Stimulated activated CD4-positive, alpha-beta T cell treated with anti-CD3 and anti-CD28 coated beads, Interleukin-15, amount 100 ng/mL, for 1 hour (primary cell): ENCODE measurements at regions not wholly inside any gene's neighbourhood (a gene's known extent, or its start where the extent isn't known, plus 50 kb on each side); places are given as distances from the start of the nearest gene placed in this dataset.

Source experiments
- DNase-seq, 2 donors: peaks; one replicate each; pipeline ENCODE4 v3.0.0-alpha.2; 2020; ENCODE audit warnings: low read depth in 1 of 2, low spot score in 1 of 2

DNA sequence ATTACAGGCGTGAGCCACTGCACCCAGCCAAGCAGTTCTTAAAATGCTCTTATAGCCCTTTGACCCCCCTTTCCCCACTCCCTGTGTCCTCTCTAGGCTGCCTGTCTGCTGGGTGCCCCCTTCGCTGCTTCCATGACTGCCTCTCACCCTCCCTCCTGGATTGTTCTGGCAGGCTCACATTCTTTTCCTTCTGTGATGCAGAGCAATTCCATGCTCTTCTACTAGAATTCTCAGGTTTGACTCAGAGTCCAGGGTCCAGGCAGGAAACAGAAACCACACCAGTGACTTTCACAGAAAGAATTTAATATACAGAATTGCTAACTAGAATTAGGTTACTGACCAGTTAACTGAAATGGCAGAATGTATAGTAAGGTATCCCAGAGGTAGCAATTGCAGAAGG, 244.8 kb downstream of the BAMBI start:
- DNase-seq = no peak

DNA sequence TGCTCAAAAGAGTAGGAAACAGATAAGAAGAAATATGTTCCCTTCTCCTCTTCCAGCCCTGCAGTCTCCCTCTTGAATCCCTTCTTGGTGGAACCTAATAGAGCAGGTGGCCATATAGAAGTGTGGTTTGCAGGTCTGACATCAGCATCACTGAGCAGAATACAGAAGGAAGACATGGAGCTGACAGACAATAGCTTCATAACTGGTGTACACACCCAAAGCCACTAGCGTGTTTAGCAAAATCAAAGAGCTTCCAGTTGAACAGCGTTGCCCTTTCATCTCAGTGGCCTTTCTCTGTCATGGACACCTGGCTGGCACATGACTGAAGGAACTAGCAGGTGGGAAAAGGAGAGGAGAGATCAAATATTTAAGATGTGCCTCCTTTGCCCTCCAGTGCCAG, 245.5 kb downstream of the BAMBI start:
- DNase-seq = no peak

DNA sequence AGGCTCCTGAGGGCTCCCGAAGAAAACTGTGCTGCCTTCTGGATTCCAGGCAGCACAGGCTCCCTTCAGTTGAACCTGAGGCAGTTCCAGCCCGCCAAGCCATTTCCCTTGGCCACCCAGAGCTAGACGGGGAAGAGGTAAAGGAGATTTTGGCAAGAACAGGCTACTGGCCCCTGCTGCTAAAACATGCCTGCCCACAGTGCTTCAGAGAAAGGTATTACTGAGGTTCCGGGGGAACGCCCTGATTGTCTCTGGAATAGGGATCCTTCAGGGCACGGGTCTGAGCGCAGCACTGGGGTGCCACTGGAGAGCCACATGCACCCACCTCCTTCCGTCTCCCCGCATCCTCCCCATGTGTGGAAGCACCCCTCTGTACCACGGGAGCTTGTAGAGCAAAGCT, 247.4 kb downstream of the BAMBI start:
- no peak for DNase-seq

DNA sequence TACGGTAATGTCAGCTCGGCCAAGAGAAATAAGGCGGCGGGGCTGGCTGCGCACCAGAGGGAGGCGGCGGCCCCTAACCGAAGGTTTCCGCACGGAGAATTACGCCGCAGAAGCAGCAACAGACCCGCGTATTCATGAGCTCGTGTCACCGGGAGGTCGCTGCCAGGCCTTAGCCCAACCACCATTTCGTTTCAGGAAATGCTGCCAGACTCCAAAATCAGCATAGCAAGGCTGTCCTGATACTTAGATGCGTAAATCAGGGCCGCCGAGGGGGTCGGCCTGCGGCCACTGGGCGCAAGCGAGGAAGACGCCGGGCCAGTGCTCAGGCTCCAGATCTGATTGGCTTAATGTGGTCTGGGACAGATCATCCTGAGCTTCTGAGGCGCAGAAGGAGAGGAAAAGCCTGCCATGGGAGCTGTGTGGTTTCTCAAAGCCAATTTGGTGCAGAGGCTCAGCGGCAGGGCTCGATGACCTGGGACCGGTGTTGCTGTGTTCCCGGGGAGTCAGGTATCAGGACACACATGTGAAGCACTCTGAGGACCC, 247.9 kb downstream of the BAMBI start:
- DNase-seq = no peak

DNA sequence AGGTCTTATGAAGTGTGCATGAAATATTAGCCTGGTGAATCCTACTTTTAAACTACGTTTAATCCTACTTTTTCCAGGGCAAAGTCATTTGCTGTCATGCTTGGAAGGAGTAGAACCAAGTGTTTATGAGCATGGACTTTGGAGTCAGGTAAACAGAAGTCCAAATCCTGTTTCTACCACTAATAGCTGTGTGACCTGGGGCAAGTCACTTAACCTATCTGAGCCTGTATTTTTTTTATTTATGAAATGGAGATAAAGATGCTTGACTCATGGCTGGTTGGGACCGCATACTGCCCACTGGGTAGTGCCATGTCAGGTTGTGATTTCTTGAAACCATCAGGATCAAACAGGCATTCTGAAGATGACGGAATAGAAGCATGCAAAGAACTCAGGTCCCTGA, 249.6 kb downstream of the BAMBI start:
- DNase-seq = no peak

DNA sequence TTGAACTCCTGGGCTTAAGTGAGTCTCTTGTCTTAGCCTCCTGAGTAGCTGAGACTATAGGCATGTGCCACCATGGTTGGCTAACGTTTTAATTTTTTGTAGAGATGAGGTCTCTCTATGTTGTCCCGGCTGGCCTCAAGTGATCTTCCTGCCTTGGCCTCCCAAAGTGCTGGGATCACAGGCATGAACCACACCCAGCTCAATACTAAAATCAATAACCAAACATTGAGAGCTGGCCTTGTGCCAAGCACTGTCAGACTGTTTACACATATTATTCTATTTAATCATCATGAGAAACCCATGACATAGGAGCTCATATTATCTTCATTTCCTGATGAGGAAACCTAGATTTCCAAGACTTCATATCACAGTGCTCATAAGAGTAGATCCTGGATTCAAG, 251.2 kb downstream of the BAMBI start:
- DNase-seq = no peak

DNA sequence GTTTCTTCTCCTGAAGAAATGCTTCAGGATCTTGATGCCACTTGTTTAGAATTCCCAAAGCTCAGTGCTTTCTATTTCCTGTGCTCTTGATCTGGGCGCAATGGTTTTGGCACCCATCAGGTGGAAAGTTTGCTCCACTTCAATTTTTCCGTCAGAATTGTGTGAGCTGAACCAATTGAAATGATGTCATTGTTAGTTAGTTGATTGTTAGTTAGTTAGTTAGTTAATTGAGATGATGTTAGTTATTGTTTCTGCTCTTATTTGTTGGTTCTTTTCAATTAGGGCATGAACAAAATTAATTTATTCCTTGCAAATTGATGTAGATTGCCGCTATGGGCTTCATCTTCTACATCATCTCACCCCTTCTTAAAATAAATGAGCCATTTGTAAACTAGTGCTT, 252.6 kb downstream of the BAMBI start:
- DNase-seq = no peak

DNA sequence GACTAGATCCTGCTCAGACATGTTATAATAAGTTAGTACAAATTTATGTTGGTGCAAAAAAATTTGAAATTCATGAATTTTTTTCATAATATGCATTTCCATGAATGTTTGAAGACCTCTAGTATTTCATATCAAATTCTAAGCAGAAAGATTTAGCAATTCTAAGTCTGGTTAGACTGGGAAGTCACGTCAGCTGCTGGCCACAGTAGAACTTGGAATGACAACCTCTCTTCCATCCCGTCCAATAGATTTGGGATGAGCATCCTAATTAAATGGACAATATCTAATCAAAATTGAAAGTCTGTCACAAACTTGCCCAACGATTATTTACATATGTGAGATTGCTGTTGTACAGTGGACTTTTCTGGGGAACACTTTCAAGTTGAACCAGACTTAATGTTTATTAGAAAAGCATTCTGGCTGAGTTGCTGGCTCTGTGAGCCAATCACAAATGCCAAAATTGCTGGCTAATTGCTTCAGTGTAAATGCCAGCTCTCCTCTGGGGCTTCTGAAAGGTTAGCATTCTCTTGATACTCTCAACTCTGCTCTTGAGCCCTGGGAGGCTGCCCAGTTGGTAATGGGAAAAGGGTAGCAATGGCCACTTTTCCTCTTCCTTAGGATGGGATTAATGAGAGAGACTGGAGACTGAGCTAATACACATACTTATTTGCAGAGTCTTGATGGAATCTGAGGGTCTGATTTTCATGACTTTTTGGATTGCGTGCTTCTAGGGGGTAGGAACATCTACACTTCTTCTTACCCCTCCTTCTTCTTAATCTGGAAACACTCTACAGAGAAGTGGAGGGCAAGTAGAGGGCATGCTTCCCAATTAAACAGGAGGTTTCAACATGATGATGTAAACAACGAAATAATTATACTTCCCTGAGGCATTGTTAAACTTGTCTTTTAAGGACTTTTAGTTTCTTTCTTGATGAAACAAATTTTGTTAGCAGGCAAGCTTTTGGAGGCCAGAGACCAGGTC, 253.5 kb downstream of the BAMBI start:
- DNase-seq = no peak

DNA sequence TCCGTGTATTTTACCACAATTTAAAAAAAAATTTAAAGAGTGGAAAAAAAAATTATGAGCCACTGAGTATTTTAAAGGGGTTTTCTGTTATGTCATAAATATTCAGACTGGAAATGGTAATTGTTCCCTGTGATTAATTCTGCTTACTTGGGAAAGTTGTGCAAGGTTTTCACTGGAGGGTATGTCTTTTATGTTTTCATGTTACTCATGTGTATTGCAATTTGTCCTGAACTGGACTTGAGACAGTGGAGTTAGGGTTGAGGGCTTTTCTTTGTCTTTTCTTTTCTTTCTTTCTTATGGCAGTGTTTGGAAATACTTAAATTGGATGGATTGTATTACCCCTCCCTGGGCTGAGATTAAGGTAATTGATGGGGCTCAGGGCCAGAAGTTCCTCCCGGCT, 257.7 kb downstream of the BAMBI start:
- no peak for DNase-seq

DNA sequence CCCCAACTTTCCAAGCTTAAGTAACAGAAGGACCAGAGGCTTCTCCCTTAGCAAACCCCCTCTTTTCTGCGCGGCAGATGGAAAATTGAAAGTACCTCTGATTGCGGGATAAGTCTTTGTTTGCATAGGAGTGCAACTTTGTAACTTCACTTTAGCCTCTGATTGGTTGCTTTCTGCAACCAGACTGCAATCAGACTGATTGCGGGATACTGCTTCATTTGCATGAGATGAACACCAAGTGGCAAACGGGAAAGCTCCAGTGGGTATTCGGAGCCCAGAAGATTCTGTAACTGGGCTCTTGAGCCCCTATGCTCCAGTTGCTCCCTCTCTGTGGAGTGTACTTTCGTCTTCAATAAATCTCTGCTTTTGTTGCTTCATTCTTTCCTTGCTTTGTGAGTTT, 260.6 kb downstream of the BAMBI start:
- no peak for DNase-seq

DNA sequence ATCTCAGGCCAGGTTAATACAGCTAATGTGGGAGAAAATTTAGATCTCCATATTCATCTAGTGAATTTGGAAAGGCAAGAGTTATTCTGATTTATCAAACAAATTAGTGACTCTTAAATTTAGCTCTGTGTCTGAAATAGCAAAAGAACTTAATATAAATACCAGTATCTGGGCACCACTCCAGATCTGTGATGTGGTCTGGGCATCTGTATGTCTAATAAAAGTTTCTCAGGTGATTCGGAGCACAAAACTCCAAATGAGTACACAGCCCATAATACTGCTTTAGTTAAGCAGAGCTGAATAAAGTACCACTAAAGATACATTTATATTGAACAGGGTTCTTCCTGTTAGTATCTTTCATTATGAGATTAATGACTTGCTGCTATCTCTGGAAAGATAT, 261.4 kb downstream of the BAMBI start:
- no peak for DNase-seq

DNA sequence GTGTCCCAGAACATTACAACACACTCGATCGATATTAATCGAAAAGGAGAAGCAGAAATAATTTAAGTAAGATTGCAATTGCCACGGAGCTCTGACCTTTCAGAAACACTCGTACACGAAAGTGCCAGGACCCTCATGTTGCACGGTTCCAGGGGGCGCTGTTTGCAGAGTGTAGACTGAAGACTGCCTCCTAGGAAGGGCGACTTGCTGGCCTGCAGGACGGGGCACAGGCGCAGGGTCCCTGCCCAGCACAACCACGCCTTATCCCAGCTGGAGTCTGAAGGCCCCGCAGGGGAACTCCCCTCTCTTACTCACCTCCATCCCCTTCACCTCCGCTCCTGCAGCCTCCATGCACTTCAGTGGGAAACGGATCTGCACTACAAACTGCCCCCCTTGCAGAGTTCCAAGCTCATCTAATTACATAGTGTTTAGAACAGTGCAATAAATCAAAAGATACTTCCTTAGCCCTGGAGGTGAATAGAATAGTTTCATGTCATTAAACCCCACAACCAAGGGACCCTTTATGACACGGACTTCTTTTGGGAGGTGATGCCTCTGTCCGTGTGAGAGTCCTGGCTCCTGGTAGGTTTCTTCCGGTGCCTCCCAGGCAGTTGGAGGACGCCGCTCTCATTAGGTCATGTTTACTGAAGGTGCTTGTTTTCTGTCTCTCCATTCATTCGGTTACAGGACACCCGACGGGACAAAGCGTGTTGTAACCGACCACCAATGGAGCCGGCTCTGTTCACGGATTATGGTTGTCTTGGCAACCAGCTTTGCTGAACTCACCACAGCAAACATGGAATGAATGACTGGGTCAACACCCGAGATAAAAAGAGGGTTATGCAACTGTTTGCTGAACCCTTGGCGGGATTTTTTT, 262.2 kb downstream of the BAMBI start:
- DNase-seq = no peak

DNA sequence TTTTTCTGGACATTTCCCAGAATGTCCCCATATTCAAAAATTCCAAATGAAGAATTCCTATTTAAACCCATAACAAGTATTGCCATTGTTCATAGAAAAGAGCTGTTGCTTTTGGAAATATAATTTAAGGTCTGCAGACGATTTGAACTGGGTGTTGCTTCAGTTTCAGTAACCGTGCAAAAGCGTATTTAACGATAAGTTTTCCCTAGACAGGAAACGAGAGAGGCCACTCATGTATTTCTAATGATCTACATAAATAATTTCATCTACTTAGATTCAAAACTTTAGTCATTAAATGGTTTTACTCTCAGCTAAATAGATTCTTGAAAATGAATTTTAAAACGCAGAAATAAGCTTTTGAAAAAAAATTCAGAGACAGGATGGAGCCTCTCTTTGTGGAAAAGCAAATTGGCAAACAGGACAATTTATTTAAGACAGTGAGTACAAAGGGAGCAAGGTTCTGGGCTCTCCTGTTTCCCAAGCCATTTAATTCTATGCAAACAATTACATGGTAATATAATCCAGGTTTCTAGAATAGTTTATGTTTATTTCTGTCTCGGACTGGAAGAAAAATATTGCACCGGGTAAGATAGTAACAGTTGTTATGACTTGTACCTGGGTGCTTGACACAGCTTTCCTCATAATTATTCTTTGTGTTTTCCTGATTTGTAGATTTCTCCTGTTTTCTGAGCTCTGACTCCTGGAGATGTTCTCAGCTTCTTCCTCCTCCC, 263.0 kb downstream of the BAMBI start:
- no peak for DNase-seq

DNA sequence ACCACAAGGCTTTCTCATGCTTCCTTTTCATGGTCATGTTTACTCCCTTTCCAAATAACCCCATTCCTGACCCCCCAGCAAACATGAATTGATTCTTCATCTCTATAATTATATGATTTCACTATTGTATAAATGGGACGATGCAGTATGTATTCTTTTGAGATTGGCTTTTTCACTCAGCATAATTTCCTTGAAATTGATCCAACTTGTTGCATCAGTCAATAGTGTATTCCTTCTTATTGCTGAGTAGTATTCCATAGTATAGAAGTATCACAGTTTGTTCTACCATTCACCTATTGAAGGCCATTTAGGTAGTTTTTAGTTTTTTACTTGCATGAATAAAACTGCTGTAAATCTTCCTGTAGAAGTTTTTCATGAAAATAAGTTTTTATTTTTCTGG, 264.7 kb downstream of the BAMBI start:
- DNase-seq = no peak

DNA sequence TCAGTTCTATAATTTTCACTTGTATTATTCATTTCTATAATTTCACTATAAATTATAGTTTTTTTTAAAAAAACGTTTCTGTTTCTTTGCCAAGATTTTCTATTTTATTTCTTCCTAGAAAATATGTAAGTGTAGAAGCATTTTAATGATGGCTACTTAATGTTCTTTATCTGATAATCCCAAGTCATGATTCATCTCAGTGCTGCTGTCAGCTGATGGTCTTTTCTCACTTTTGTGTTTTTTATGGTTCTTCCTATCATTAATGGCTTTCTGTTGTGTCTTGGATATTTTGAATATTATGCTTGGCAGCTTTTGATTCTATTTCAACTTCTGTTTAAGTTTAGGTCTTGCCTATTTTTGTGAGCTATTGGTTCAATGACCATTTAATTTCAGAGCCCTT, 268.6 kb downstream of the BAMBI start:
- no peak for DNase-seq

DNA sequence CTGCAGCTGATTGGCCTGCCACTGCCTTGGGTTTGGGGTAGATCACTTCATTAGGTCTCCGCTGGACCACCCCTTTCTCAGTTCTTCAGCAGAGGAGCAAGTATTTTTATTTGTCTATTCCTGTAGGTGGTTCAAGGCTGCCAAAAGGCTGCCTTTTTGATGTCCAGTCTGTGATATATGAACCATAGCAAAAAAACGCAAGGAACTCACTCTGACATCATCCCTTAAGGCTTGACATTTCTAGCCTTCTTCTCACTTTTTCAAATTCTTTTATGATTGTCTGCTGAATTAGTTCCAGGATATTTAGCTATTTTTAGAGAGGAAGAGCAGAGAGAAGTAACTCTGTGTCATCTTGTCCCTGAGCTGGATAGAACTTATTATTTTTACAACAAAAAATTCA, 269.2 kb downstream of the BAMBI start:
- DNase-seq = no peak

DNA sequence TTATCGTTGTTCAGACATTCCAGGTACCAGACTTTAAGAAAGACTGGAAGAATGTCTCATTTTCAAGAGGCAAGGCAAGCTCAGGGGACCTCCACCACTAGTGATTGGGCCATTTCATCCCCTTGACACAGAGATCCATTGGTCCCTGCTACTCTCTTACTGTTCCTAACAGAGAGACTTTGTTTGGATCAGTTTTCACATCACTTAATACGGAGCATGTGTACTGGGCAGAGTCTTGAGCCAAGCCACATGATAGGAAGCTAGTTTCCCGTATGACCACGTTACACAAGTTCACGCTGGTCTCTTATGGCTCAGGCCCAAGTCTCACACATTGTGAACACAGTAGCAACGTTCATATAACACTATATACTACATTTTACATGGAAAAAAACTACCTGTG, 269.9 kb downstream of the BAMBI start:
- no peak for DNase-seq

DNA sequence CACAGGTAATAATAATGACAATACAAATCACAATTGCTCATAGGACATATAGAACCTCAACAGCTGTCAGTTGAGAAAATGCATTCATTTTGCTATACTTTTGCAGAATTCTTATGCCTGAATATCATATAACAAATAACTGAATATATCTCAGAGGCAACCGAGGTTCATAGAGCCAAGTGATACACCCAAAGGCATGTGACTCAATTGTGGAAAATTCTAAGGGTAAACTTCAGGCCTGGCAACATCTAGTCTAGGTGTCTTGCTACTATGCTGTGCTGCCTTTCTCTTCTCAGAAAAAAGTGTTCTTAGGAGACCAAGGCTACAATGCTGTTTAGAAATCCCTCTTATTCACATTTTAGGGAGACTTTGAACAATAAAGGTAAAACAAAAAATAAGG, 270.7 kb downstream of the BAMBI start:
- no peak for DNase-seq

DNA sequence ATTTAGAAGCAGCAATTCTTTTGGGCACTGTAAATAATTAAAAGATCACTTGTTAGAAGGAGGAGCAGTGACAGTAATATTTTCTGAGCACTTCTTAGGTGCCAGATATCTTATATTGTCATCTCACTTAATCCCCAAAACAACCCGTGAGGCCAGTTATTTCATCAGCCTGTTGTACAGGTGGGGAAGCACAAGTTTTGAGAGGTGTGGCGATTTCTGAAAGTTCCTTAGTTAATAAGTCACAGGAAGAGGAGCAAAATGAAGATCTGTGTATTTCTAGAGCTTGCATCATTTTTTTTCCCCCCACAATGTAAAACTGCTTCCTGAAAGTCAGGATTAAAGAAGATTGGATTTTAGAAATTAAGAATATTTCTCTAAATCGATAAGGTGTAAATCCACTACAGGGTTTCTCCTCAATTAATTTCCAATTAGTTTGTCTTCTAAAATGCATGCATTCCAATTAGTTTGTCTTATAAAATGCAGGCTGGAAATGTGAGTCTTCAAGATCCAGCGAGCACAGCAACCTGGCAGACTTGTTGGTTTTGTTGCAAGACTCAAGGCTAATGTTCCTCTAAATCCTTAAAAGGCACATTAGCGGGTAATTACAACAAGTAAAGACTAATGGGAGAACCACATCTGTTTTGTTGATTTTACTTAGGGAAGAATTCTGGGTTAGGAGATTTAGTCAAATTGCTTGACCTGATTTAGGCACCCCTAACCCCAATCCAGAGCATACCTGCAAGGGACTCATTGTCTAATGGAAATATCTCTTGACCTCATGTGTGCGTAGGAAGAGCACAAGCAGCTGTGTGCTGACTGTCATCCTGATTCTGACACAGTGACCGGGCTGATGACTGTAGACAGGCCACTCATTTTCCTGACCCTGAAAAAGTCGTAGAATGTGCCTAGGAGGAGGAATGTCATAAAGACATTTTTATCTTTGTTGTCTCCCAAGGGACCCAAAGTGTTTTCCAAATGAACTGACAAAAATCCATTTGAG, 272.0 kb downstream of the BAMBI start:
- DNase-seq = no peak

DNA sequence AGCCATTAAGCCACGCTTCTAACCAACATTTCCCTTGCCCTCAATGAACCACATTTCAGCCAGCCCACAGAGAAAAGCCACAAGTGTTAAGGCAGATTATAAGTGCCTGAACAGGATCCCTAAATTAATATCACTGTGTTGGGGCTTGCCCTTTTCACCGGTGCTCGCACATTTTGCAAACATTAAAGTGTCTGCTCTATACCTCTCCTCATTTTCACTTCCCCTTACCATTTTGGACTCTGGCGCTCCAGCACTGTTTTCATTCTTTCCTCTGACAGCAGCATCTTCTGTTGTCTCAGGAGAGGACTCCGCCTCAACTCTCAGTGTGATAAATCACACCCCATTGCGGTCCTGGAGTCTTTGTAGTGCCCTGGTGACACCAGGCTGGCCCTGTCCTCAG, 274.2 kb downstream of the BAMBI start:
- no peak for DNase-seq
